K562 (cell line): ENCODE measurements at regions not wholly inside any gene's neighbourhood (a gene's known extent, or its start where the extent isn't known, plus 50 kb on each side); places are given as distances from the start of the nearest gene placed in this dataset.
"Not testable (repeated sequence)": the region's sequence is repeated elsewhere in the genome, so short reads cannot be mapped to it uniquely, and the experiment has no call there.

Experiments used
- JUN ChIP-seq, 2 experiments: sonication (generic) in 1 of 2; formaldehyde crosslinking in 1 of 2; IDR thresholded peaks; 2 replicates each; pipeline versions ENCODE4 v1.6.1 to v1.8.0; 2012 to 2022; ENCODE audit warnings: borderline replicate concordance in 2 of 2, mild to moderate bottlenecking in 2 of 2, improper control_type of control experiment in 1 of 2, low read depth in 1 of 2, low read length in 1 of 2, missing genetic modification reagents in 1 of 2
- POLR2A ChIP-seq: fragments of 450-650 bp; conservative IDR thresholded peaks from 2 replicates; pipeline ENCODE4 v1.6.1; 2016
- POLR3A ChIP-seq: IDR thresholded peaks from 2 replicates; pipeline ENCODE4 v1.6.1; 2011; ENCODE audit warnings: borderline replicate concordance, mild to moderate bottlenecking, moderate library complexity; ENCODE audit not compliant: insufficient read length, insufficient read depth; ENCODE audit errors: extremely low read depth
- RAD51 ChIP-seq: fragments of 450-650 bp; IDR thresholded peaks from 2 replicates; pipeline ENCODE4 v1.7.1; 2016; ENCODE audit warnings: low read depth, mild to moderate bottlenecking, borderline replicate concordance
- SMC3 ChIP-seq: conservative IDR thresholded peaks from 2 replicates; pipeline ENCODE4 v1.6.1; 2011; ENCODE audit warnings: low read depth, low read length, improper control_type of control experiment; ENCODE audit not compliant: insufficient read depth
- U2AF1 ChIP-seq: fragments of 200-400 bp; formaldehyde crosslinking; optimal IDR thresholded peaks from 2 replicates; pipeline ENCODE3; 2017; ENCODE audit warnings: mild to moderate bottlenecking, low read depth, low read length, moderate library complexity
- TF ChIP-seq, protein P1 (sequence below): fragments of 250-450 bp; sonication (Bioruptor Pico); IDR thresholded peaks from 2 replicates; pipeline ENCODE4 v1.8.0; 2021; ENCODE audit warnings: borderline replicate concordance, mild to moderate bottlenecking, moderate library complexity; ENCODE audit not compliant: poor library complexity, severe bottlenecking

- not testable (repeated sequence) for TF ChIP-seq JUN (IDR thresholded peaks at IDR 0.05; ENCODE audit: borderline replicate concordance, low read depth, low read length); JUN (CRISPR knock-in tag; IDR thresholded peaks at IDR 0.05; ENCODE audit: borderline replicate concordance); RAD51; U2AF1; POLR2A; SMC3; POLR3A
- TF ChIP-seq, protein P1, sequence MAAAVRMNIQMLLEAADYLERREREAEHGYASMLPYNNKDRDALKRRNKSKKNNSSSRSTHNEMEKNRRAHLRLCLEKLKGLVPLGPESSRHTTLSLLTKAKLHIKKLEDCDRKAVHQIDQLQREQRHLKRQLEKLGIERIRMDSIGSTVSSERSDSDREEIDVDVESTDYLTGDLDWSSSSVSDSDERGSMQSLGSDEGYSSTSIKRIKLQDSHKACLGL (CRISPR knock-in tag), result not testable (repeated sequence)
Measured at GRCh38 chr9:62725580-62725979, 1535.7 kb downstream of the SPATA31A7 start.
